Tibial artery (tissue), 4 donors: ENCODE measurements at regions not wholly inside any gene's neighbourhood (a gene's known extent, or its start where the extent isn't known, plus 50 kb on each side); places are given as distances from the start of the nearest gene placed in this dataset.

Experiments
- DNase-seq, 2 donors: peaks; one replicate each; pipeline ENCODE4 v3.0.0-alpha.2; 2019
- H3K27ac ChIP-seq, 2 donors: fragments of 200-600 bp; sonication (generic) in 1 of 2; 1 replicate in 1 of 2; 2 replicates in 1 of 2; pipeline ENCODE4 v1.5.1; 2018 to 2019; ENCODE audit warnings: mild to moderate bottlenecking in 1 of 2
- H3K27me3 ChIP-seq, 2 donors: fragments of 200-600 bp; sonication (generic) in 1 of 2; one replicate each; pipeline versions ENCODE4 v1.5.1 to v1.6.0; 2016 to 2019
- H3K36me3 ChIP-seq, 3 donors: fragments of 200-600 bp; sonication (generic) in 2 of 3; one replicate each; pipeline ENCODE4 v1.5.1; 2016 to 2019; ENCODE audit warnings: mild to moderate bottlenecking in 2 of 3
- H3K4me1 ChIP-seq, 4 donors: fragments of 200-600 bp; sonication (generic) in 2 of 4; 1 replicate in 3 of 4; 2 replicates in 1 of 4; pipeline ENCODE4 v1.5.1; 2016 to 2019
- H3K4me3 ChIP-seq, 2 donors: fragments of 200-600 bp; sonication (generic) in 1 of 2; 1 replicate in 1 of 2; 2 replicates in 1 of 2; pipeline ENCODE4 v1.5.1; 2018 to 2019; ENCODE audit warnings: mild to moderate bottlenecking in 2 of 2
- H3K9me3 ChIP-seq, 3 donors: fragments of 200-600 bp; sonication (generic) in 1 of 3; one replicate each; pipeline ENCODE4 v1.5.1; 2016 to 2019
- CTCF ChIP-seq, 2 experiments: fragments of 200-600 bp in 1 of 2; fragments of 450-650 bp in 1 of 2; IDR thresholded peaks; one replicate each; pipeline ENCODE4 v1.5.1; 2017 to 2019; ENCODE audit warnings: antibody characterized with exemption in 2 of 2, mild to moderate bottlenecking in 1 of 2, moderate library complexity in 1 of 2
- intact Hi-C: fragments of 100-400 bp; cut with DNase I; formaldehyde crosslinking; loops from one replicate; pipeline ENCODE4 v1.15.0; 2023; ENCODE audit warnings: low total_unique reads

- H3K9me3 ChIP-seq = no peaks in the 10 kb centered on the region
- H3K27me3 ChIP-seq = no peaks in the 10 kb centered on the region
- H3K27ac ChIP-seq = peak overlapping the region in 1 of 2 donors; percentile 53
- H3K36me3 ChIP-seq = no peaks in the 10 kb centered on the region
- H3K4me3 ChIP-seq = peak overlapping the region; percentile 23 to 25
- intact Hi-C loops = no loop called here
- TF ChIP-seq CTCF (IDR thresholded peaks at IDR 0.05) = no peak
- DNase-seq = no peak
- H3K4me1 ChIP-seq = peaks cover 0 to 24% (median 5%) of the 10 kb centered on the region in 4 donors
Measured at GRCh38 chr5:15391704-15392397, 108.1 kb upstream of the FBXL7 start.

- TF ChIP-seq CTCF (IDR thresholded peaks at IDR 0.05) = no peak
- no peak for DNase-seq
Measured at GRCh38 chr5:15388866-15389265, 111.1 kb upstream of the FBXL7 start.

GRCh38 chr5:15387931-15388524 lies 112.0 kb upstream of the FBXL7 start:
- H3K27me3 ChIP-seq = no peaks in the 10 kb centered on the region
- intact Hi-C loops = no loop called here

More at GRCh38 chr5:15388866-15389265, 111.1 kb upstream of the FBXL7 start:
- Histone ChIP-seq H3K4me1 (peaks cover 0 to 24% (median 5%) of the 10 kb centered on the region in 4 donors), H3K27me3 (no peaks in the 10 kb centered on the region), H3K27ac (no peak overlapping the region), H3K4me3 (no peak overlapping the region), H3K9me3 (no peaks in the 10 kb centered on the region), H3K36me3 (no peaks in the 10 kb centered on the region)
- intact Hi-C loops = no loop called here

GRCh38 chr5:15386122-15386521 lies 113.9 kb upstream of the FBXL7 start:
- Histone ChIP-seq H3K9me3 (no peaks in the 10 kb centered on the region), H3K4me1 (peaks cover 0 to 11% (median 4%) of the 10 kb centered on the region in 4 donors), H3K27me3 (no peaks in the 10 kb centered on the region), H3K4me3 (no peak overlapping the region), H3K27ac (no peak overlapping the region), H3K36me3 (no peaks in the 10 kb centered on the region)
- intact Hi-C loops = no loop called here
- DNase-seq = no peak
- TF ChIP-seq CTCF (IDR thresholded peaks at IDR 0.05) = no peak

More at GRCh38 chr5:15387931-15388524, 112.0 kb upstream of the FBXL7 start:
- H3K27ac ChIP-seq = no peak overlapping the region
- no peaks in the 10 kb centered on the region for H3K36me3 ChIP-seq
- DNase-seq = no peak
- no peak for TF ChIP-seq CTCF (IDR thresholded peaks at IDR 0.05)
- no peaks in the 10 kb centered on the region for H3K9me3 ChIP-seq
- H3K4me1 ChIP-seq = peaks cover 0 to 24% (median 5%) of the 10 kb centered on the region in 4 donors
- no peak overlapping the region for H3K4me3 ChIP-seq

- TF ChIP-seq CTCF (IDR thresholded peaks at IDR 0.05) = no peak
- no peak overlapping the region for H3K27ac ChIP-seq
- intact Hi-C loops = no loop called here
- H3K27me3 ChIP-seq = no peaks in the 10 kb centered on the region
- H3K4me1 ChIP-seq = peaks cover 0 to 5% (median 2%) of the 10 kb centered on the region in 4 donors
- H3K9me3 ChIP-seq = no peaks in the 10 kb centered on the region
- no peaks in the 10 kb centered on the region for H3K36me3 ChIP-seq
- no peak for DNase-seq
- no peak overlapping the region for H3K4me3 ChIP-seq
Measured at GRCh38 chr5:15385553-15385952, 114.4 kb upstream of the FBXL7 start.
